ENCODE measurements at regions not wholly inside any gene's neighbourhood (a gene's known extent, or its start where the extent isn't known, plus 50 kb on each side); places are given as distances from the start of the nearest gene placed in this dataset.

DNA sequence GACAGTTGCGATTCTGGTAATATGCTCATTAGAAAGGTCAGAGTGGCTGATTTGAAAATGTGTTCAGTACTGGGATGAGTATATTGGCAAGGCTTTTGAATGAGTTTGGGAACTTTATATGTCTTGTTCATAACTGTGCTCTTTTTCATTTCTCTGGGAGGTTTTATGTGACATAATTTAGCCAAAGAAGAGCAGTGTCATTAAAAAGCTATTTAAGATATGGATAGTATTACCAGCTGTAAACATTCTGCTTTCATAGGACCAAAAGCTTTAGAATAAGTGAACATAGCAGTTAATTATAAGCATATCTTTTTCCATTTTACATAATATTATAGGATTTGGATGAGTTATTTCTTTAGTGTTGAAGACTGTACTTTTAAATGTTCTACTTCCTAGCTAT lies 260.4 kb downstream of the TTC6 start:
- TF ChIP-seq, protein P1, sequence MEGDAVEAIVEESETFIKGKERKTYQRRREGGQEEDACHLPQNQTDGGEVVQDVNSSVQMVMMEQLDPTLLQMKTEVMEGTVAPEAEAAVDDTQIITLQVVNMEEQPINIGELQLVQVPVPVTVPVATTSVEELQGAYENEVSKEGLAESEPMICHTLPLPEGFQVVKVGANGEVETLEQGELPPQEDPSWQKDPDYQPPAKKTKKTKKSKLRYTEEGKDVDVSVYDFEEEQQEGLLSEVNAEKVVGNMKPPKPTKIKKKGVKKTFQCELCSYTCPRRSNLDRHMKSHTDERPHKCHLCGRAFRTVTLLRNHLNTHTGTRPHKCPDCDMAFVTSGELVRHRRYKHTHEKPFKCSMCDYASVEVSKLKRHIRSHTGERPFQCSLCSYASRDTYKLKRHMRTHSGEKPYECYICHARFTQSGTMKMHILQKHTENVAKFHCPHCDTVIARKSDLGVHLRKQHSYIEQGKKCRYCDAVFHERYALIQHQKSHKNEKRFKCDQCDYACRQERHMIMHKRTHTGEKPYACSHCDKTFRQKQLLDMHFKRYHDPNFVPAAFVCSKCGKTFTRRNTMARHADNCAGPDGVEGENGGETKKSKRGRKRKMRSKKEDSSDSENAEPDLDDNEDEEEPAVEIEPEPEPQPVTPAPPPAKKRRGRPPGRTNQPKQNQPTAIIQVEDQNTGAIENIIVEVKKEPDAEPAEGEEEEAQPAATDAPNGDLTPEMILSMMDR (IDR thresholded peaks at IDR 0.05), result no peak
- no peak for DNase-seq
- H3K9me3 ChIP-seq, result no peaks in the 10 kb centered on the region

DNA sequence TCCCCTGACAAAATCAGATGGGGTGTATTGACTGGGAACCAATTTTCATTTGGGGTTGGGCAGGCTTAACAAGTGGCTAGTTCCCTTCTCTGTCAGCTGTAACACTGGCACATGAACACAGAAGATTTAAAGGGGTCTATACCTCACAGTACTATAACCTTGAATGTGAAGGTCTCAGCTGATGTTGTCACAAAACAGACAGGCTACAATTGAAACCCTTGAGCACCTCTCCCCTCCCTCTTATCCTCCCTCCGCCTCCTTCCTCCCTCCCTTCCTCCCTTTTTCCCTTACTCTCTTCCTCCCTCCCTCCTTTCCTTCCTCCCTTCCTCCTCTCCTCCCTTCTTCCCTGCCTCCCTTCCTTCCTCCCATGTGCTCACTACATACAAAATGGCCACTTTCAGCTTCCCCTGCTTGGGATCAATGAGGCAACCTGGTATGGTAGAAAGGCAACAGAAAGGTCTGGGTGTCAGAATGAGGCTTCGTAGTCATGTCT lies 262.4 kb downstream of the TTC6 start:
- H3K36me3 ChIP-seq (ENCODE audit: insufficient read depth in 1 of 2, low read depth in 1 of 2), result no peaks in the 10 kb centered on the region
- intact Hi-C loops (cut with DNase I), result no loop called here
- DNase-seq, result no peak
- TF ChIP-seq, protein P1 (IDR thresholded peaks at IDR 0.05), result no peak
- no peaks in the 10 kb centered on the region for H3K9me3 ChIP-seq
- no peak overlapping the region for H3K4me3 ChIP-seq
- H3K4me1 ChIP-seq, result no peaks in the 10 kb centered on the region
- no peak overlapping the region for H3K27ac ChIP-seq
- no peak for ATAC-seq
- H3K27me3 ChIP-seq (ENCODE audit: insufficient read depth in 3 of 3, low read length in 2 of 3), result peaks cover 0 to 2% (median 0%) of the 10 kb centered on the region in 3 donors
- 76 to 85% (median 84%) methylated on average over 2 of the region's 2 CpGs for WGBS, 3 donors

More for the DNA sequence above, 260.4 kb downstream of the TTC6 start:
- Histone ChIP-seq H3K27ac (no peak overlapping the region), H3K4me1 (no peaks in the 10 kb centered on the region), H3K36me3 (ENCODE audit: insufficient read depth in 1 of 2, low read depth in 1 of 2) (no peaks in the 10 kb centered on the region), H3K4me3 (no peak overlapping the region), H3K27me3 (ENCODE audit: insufficient read depth in 3 of 3, low read length in 2 of 3) (peaks cover 0 to 2% (median 0%) of the 10 kb centered on the region in 3 donors)
- intact Hi-C loops (cut with DNase I), result no loop called here
- ATAC-seq, result no peak
- 63 to 71% (median 67%) methylated on average over 1 of the region's 1 CpG for WGBS, 3 donors

DNA sequence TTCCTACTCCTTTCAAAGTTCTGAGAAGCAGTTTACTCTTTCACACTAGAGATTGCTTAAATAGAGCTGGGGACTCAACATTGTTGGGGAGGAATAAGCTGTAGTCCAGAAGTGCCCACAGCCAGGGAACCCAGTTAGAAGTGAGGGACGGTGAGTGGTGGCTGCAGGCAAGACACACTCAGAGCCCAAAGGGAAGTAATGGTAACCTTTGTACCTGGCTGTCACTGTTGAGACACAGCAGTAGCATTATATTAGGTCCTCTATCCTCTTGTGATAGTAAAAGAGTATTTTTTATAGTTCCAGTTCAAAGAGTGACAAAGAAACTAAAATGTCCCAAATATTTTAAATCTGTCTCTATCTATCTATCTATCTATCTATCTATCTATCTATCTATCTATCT lies 263.3 kb downstream of the TTC6 start:
- Histone ChIP-seq H3K9me3 (no peaks in the 10 kb centered on the region), H3K27me3 (ENCODE audit: insufficient read depth in 3 of 3, low read length in 2 of 3) (peaks cover 0 to 2% (median 0%) of the 10 kb centered on the region in 3 donors), H3K4me1 (no peaks in the 10 kb centered on the region), H3K36me3 (ENCODE audit: insufficient read depth in 1 of 2, low read depth in 1 of 2) (no peaks in the 10 kb centered on the region), H3K4me3 (no peak overlapping the region), H3K27ac (no peak overlapping the region)
- DNase-seq (no peak), ATAC-seq (no peak)
- 82 to 86% (median 83%) methylated on average over 1 of the region's 1 CpG for WGBS, 3 donors
- intact Hi-C loops (cut with DNase I), result no loop called here
- TF ChIP-seq, protein P1 (IDR thresholded peaks at IDR 0.05), result no peak

DNA sequence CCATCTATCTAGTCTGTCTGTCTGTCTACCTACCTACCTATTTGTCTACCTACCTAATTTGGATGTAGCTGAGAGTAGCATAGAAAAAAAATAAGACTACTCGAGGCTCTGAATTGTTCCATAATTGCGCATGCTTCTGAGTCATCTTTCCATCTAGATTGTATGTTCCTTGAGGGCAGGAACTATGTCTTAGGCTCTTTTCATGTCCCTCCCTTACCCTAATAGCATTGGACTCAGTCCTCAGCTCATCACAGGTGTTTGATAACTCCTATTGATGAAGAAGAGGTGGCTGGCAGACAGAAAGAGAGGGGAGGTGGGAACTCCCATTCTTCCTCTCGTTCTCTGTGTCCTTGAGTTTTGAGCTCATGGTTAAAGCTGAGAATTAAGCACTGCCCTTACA lies 263.7 kb downstream of the TTC6 start:
- Histone ChIP-seq H3K4me3 (no peak overlapping the region), H3K36me3 (ENCODE audit: insufficient read depth in 1 of 2, low read depth in 1 of 2) (no peaks in the 10 kb centered on the region)
- intact Hi-C loops (cut with DNase I), result no loop called here

More for the DNA sequence above, 263.7 kb downstream of the TTC6 start:
- Histone ChIP-seq H3K4me1 (no peaks in the 10 kb centered on the region), H3K27ac (no peak overlapping the region), H3K9me3 (no peaks in the 10 kb centered on the region), H3K27me3 (ENCODE audit: insufficient read depth in 3 of 3, low read length in 2 of 3) (peaks cover 0 to 2% (median 0%) of the 10 kb centered on the region in 3 donors)
- DNase-seq (no peak), ATAC-seq (no peak)
- WGBS, 3 donors, result 86 to 91% (median 87%) methylated on average over 3 of the region's 3 CpGs
- TF ChIP-seq, protein P1 (IDR thresholded peaks at IDR 0.05), result no peak

All from psoas muscle (tissue), 7 donors.